ENCODE measurements at regions not wholly inside any gene's neighbourhood (a gene's known extent, or its start where the extent isn't known, plus 50 kb on each side); places are given as distances from the start of the nearest gene placed in this dataset.
A peak's percentile ranks its signal among the peaks of the same experiment; 100 is the strongest.

GRCh38 chrX:40155589-40156469, 58.1 kb upstream of the BCOR start:
- no peak overlapping the region for H3K27ac Mint-ChIP-seq (ENCODE audit: unreplicated experiment)
- peak; percentile 81 for DNase-seq (ENCODE audit: low spot score)
- no peaks in the 10 kb centered on the region for H3K27me3 Mint-ChIP-seq (ENCODE audit: low read depth)
- no peak for TF ChIP-seq CTCF (IDR thresholded peaks at IDR 0.05)
- no peaks in the 10 kb centered on the region for H3K36me3 Mint-ChIP-seq (ENCODE audit: low read depth)
- H3K9me3 Mint-ChIP-seq (ENCODE audit: low read depth): no peaks in the 10 kb centered on the region
- peaks cover 12% of the 10 kb centered on the region for H3K4me1 Mint-ChIP-seq (ENCODE audit: low read depth)
- H3K4me3 Mint-ChIP-seq (ENCODE audit: unreplicated experiment): no peak overlapping the region

- H3K27me3 Mint-ChIP-seq (ENCODE audit: low read depth): no peaks in the 10 kb centered on the region
- H3K36me3 Mint-ChIP-seq (ENCODE audit: low read depth): no peaks in the 10 kb centered on the region
- TF ChIP-seq CTCF (IDR thresholded peaks at IDR 0.05): no peak
- H3K4me3 Mint-ChIP-seq (ENCODE audit: unreplicated experiment): peak overlapping the region; percentile 69
- peak; percentile 88 for DNase-seq (ENCODE audit: low spot score)
- H3K9me3 Mint-ChIP-seq (ENCODE audit: low read depth): no peaks in the 10 kb centered on the region
- H3K4me1 Mint-ChIP-seq (ENCODE audit: low read depth): peaks cover 12% of the 10 kb centered on the region
- no peak overlapping the region for H3K27ac Mint-ChIP-seq (ENCODE audit: unreplicated experiment)
Observed at GRCh38 chrX:40154853-40155588, 57.3 kb upstream of the BCOR start.

GRCh38 chrX:40154250-40154852, 56.6 kb upstream of the BCOR start:
- no peaks in the 10 kb centered on the region for H3K27me3 Mint-ChIP-seq (ENCODE audit: low read depth)
- H3K4me1 Mint-ChIP-seq (ENCODE audit: low read depth): peaks cover 12% of the 10 kb centered on the region
- TF ChIP-seq CTCF (IDR thresholded peaks at IDR 0.05): no peak
- peak; percentile 94 for DNase-seq (ENCODE audit: low spot score)
- H3K27ac Mint-ChIP-seq (ENCODE audit: unreplicated experiment): no peak overlapping the region
- H3K4me3 Mint-ChIP-seq (ENCODE audit: unreplicated experiment): peak overlapping the region; percentile 69
- no peaks in the 10 kb centered on the region for H3K36me3 Mint-ChIP-seq (ENCODE audit: low read depth)
- H3K9me3 Mint-ChIP-seq (ENCODE audit: low read depth): no peaks in the 10 kb centered on the region

GRCh38 chrX:40153345-40154249, 55.8 kb upstream of the BCOR start:
- H3K4me1 Mint-ChIP-seq (ENCODE audit: low read depth): peaks cover 15% of the 10 kb centered on the region
- no peaks in the 10 kb centered on the region for H3K27me3 Mint-ChIP-seq (ENCODE audit: low read depth)
- peak; percentile 90 for DNase-seq (ENCODE audit: low spot score)
- peak; percentile 40 for TF ChIP-seq CTCF (IDR thresholded peaks at IDR 0.05)
- peak overlapping the region; percentile 69 for H3K4me3 Mint-ChIP-seq (ENCODE audit: unreplicated experiment)
- no peak overlapping the region for H3K27ac Mint-ChIP-seq (ENCODE audit: unreplicated experiment)
- H3K36me3 Mint-ChIP-seq (ENCODE audit: low read depth): no peaks in the 10 kb centered on the region
- H3K9me3 Mint-ChIP-seq (ENCODE audit: low read depth): no peaks in the 10 kb centered on the region
